ENCODE measurements at regions not wholly inside any gene's neighbourhood (a gene's known extent, or its start where the extent isn't known, plus 50 kb on each side); places are given as distances from the start of the nearest gene placed in this dataset.

DNA sequence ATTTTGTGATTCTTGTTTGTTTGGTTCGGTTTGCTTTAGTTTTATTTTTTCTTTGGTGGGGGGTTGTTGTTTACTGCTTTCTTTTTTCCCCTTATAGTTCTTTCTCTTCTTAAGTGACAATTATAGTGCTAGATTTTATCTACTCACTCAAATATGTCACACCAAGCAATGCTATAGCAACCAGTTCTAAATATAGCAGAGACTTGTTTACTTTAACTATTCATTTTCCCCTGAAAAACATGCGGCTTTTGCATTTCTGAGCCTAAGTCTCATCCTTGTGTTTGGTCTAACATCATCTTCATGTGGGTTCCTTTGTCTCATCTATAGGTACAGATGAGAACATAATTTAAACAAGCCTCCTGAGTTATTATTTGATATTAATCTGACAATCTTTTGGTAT is 676.6 kb downstream of the FAT4 start:
- TF ChIP-seq GATA2 (IDR thresholded peaks at IDR 0.05; ENCODE audit: low read depth, low read length) = no peak
- no peak for TF ChIP-seq GATA3 (IDR thresholded peaks at IDR 0.05; ENCODE audit: low read depth, low read length)

Data from SH-SY5Y (cell line).